ENCODE measurements at regions not wholly inside any gene's neighbourhood (a gene's known extent, or its start where the extent isn't known, plus 50 kb on each side); places are given as distances from the start of the nearest gene placed in this dataset.

DNA sequence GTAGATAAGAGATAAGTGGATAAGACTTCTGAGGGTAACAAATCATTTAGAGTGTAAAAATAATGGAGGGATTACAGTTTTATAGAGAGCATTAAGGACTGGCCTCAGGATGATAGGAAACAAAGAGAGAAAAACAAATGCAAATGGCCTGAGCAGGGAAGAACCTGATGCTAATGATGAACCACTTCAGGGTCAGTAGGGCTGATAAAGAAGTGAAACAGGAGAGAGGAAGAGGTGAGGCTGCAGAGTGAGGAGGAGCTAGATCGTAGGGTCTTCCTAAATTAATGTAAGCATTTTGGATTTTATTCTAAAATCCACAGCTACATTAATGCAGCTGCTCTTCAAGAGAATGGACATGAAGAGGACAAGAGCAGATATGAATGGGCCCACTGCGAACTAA lies 698.0 kb upstream of the MEF2C start:
- no peak for TF ChIP-seq TAF1 (IDR thresholded peaks at IDR 0.05; ENCODE audit: low read depth, low read length)
- TF ChIP-seq POLR2A (IDR thresholded peaks at IDR 0.05; ENCODE audit: low read depth, low read length), result no peak
- TF ChIP-seq SPI1 (IDR thresholded peaks at IDR 0.05; ENCODE audit: low read depth, low read length), result no peak
- TF ChIP-seq POLR2AphosphoS5 (IDR thresholded peaks at IDR 0.05; ENCODE audit: low read depth, low read length), result no peak
